Prostate gland (tissue), 2 donors: ENCODE measurements at regions not wholly inside any gene's neighbourhood (a gene's known extent, or its start where the extent isn't known, plus 50 kb on each side); places are given as distances from the start of the nearest gene placed in this dataset.

Experiments used
- DNase-seq: peaks from one replicate; pipeline ENCODE4 v3.0.0-alpha.2; 2019; ENCODE audit warnings: low spot score
- H3K27ac ChIP-seq, 2 donors: fragments of 200-600 bp; sonication (generic); 2 replicates each; pipeline ENCODE4 v1.5.1; 2017 to 2019
- H3K27me3 ChIP-seq: fragments of 200-600 bp; sonication (generic); replicated peaks from 2 replicates; pipeline ENCODE4 v1.5.1; 2019; ENCODE audit not compliant: insufficient read depth
- H3K36me3 ChIP-seq, 2 donors: fragments of 200-600 bp; sonication (generic); 1 replicate in 1 of 2; 2 replicates in 1 of 2; pipeline versions ENCODE4 v1.5.1 to v1.8.1; 2017 to 2019
- H3K4me1 ChIP-seq: fragments of 200-600 bp; sonication (generic); replicated peaks from 2 replicates; pipeline ENCODE4 v1.5.1; 2019
- H3K4me3 ChIP-seq, 2 donors: fragments of 200-600 bp; sonication (generic); 2 replicates each; pipeline ENCODE4 v1.5.1; 2017 to 2019
- H3K9me3 ChIP-seq: fragments of 200-600 bp; sonication (generic); 2 replicates; pipeline ENCODE4 v1.5.1; 2017
- POLR2A ChIP-seq: fragments of 450-650 bp; IDR thresholded peaks from one replicate; pipeline ENCODE4 v1.6.1; 2016; ENCODE audit warnings: antibody characterized with exemption, mild to moderate bottlenecking
- POLR2AphosphoS5 ChIP-seq: sonication (generic); formaldehyde crosslinking; IDR thresholded peaks from one replicate; pipeline ENCODE4 v1.6.1; 2017; ENCODE audit warnings: antibody characterized with exemption
- WGBS: methylation state at CpG from one replicate; pipeline ENCODE4 v1.1.5; 2018; 5-methylcytosine and 5-hydroxymethylcytosine counted together
- intact Hi-C: fragments of 100-400 bp; cut with DNase I; formaldehyde crosslinking; loops from one replicate; pipeline ENCODE4 v1.14.2; 2022
- TF ChIP-seq, protein P1 (sequence below), 4 experiments: fragments of 200-600 bp in 2 of 4; fragments of 450-650 bp in 2 of 4; sonication (generic) in 2 of 4; IDR thresholded peaks; 1 replicate in 3 of 4; 2 replicates in 1 of 4; pipeline ENCODE4 v1.5.1; 2016 to 2019; ENCODE audit warnings: antibody characterized with exemption in 4 of 4, mild to moderate bottlenecking in 2 of 4, moderate library complexity in 2 of 4

DNA sequence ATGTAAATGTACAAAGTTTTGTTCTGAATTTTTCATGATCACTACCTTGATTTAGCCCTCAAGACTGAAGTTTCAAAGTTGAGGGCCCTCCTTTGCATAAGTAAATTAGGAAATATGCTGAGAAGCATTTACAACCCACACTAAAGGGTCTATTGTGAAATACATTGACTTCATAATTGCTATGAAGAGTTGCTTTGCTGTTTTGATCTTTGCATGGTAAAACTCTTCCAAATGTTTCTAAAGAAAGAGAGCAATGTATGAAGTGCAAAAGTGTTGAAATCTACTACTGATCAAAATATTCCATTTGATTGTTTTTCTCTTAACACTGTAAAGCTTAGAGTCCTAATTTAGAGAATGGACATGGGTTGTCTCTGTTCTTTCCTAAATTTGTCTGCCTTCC is 77.2 kb downstream of the C7orf25 start:
- Histone ChIP-seq H3K36me3 (no peaks in the 10 kb centered on the region), H3K27me3 (no peaks in the 10 kb centered on the region), H3K4me1 (peaks cover 14% of the 10 kb centered on the region), H3K27ac (no peak overlapping the region), H3K9me3 (no peaks in the 10 kb centered on the region), H3K4me3 (no peak overlapping the region)
- intact Hi-C loops: loop anchor here (5.0 kb wide), 1 partner anchor 132 kb away; no protein-coding TSS in a partner anchor
- no peak for TF ChIP-seq POLR2A
- TF ChIP-seq POLR2AphosphoS5: no peak
- TF ChIP-seq, protein P1, sequence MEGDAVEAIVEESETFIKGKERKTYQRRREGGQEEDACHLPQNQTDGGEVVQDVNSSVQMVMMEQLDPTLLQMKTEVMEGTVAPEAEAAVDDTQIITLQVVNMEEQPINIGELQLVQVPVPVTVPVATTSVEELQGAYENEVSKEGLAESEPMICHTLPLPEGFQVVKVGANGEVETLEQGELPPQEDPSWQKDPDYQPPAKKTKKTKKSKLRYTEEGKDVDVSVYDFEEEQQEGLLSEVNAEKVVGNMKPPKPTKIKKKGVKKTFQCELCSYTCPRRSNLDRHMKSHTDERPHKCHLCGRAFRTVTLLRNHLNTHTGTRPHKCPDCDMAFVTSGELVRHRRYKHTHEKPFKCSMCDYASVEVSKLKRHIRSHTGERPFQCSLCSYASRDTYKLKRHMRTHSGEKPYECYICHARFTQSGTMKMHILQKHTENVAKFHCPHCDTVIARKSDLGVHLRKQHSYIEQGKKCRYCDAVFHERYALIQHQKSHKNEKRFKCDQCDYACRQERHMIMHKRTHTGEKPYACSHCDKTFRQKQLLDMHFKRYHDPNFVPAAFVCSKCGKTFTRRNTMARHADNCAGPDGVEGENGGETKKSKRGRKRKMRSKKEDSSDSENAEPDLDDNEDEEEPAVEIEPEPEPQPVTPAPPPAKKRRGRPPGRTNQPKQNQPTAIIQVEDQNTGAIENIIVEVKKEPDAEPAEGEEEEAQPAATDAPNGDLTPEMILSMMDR (IDR thresholded peaks at IDR 0.05): no peak
- DNase-seq: no peak

DNA sequence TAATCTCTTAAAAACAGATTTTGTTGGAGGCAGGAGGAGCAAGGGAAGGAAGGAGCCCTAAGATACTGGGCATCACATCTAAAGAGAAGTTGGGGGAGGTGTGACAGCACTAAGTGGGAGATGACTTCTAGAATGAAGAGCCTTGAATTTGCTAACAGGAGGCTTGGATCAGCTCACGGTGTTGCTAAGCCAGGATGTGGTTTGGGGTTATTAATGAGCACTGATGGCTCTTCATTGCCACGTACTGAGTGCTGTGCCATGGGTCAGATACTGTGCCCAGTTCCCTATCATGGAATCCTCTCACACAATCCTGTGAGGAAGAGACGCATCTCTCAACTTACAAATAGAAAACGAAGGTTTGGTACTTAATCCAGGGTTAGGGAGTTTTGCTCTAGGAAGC is 78.5 kb downstream of the C7orf25 start:
- intact Hi-C loops: loop anchor here (5.0 kb wide), 1 partner anchor 131 kb away; no protein-coding TSS in a partner anchor
- Histone ChIP-seq H3K4me3 (no peak overlapping the region), H3K27me3 (no peaks in the 10 kb centered on the region), H3K9me3 (no peaks in the 10 kb centered on the region), H3K4me1 (peaks cover 14% of the 10 kb centered on the region), H3K36me3 (no peaks in the 10 kb centered on the region), H3K27ac (no peak overlapping the region)
- WGBS: 79% methylated on average over 4 of the region's 4 CpGs
- no peak for DNase-seq
- TF ChIP-seq POLR2AphosphoS5 (no peak), POLR2A (no peak)
- TF ChIP-seq, protein P1 (IDR thresholded peaks at IDR 0.05): no peak

DNA sequence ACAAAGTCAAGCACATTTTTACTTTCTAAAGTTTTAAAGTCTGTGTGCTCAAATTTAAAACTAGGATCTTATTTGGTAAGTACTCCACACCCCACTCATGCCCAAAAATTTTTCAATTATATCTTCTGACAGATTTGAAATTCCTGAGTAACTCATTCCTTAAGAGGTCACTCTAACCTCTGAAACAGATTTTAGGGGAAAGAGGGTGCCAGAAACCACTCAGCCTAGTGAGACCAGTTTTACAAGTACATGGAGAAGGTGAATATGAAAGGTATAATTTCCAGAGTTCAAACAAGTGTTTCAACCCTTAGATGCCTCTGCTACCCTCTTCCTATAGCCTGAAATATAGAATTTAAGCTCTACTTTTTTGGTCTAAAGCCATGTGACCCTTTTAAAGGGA is 79.2 kb downstream of the C7orf25 start:
- intact Hi-C loops: loop anchor here (5.0 kb wide), 1 partner anchor 130 kb away; no protein-coding TSS in a partner anchor
- no peak for DNase-seq
- H3K9me3 ChIP-seq: no peaks in the 10 kb centered on the region
- H3K27me3 ChIP-seq: no peaks in the 10 kb centered on the region
- H3K36me3 ChIP-seq: no peaks in the 10 kb centered on the region
- H3K4me1 ChIP-seq: peaks cover 14% of the 10 kb centered on the region
- H3K4me3 ChIP-seq: no peak overlapping the region
- no peak for TF ChIP-seq POLR2A
- TF ChIP-seq, protein P1 (IDR thresholded peaks at IDR 0.05): peak in 2 of 4 experiments; percentile 8 to 37
- peak; percentile 18 for TF ChIP-seq POLR2AphosphoS5
- no peak overlapping the region for H3K27ac ChIP-seq

DNA sequence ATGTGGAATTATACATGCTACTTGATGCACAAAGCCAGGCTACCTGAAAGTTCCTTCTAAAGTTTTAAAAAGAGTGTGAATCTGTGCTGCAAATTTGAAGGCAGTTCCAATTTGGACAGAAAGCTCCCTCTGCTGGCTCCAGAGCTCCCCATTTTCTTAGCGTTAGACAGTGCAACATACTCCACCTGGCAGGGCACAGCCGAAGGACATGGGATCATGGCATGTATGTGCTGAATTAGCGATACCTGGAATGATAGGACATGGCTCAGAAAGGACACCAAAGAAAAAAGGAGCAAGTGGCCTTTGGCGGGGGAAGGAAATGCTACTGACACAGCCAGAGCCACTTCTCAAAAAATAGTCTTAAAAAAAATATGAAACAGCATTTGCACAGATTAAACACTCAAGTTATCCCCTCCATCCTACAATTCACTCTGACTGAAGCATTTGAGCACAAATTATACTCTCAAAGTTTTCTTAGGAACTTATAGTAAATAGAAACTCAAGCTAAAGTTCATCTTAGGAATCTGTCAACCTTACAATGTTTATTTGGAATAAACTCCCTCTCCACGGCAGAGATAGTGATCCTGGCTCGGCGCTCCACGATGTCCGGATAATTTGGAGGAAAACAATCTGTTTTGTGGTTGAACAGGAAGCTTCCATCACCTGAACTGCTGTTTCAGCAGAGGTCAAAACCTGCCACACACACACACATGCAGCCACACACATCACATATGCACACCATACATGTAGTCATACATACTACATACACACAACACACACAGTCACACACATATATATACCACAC is 80.0 kb downstream of the C7orf25 start:
- Histone ChIP-seq H3K4me3 (no peak overlapping the region), H3K4me1 (peaks cover 14% of the 10 kb centered on the region), H3K27me3 (no peaks in the 10 kb centered on the region), H3K36me3 (no peaks in the 10 kb centered on the region), H3K9me3 (no peaks in the 10 kb centered on the region), H3K27ac (peak overlapping the region in 1 of 2 donors; percentile 16)
- 14% methylated on average over 9 of the region's 9 CpGs for WGBS
- peak; percentile 53 for DNase-seq
- intact Hi-C loops: loop anchor here (2.0 to 5.0 kb wide), 2 partner anchors 130 to 855 kb away; no protein-coding TSS in a partner anchor
- TF ChIP-seq, protein P1 (IDR thresholded peaks at IDR 0.05): peak; percentile 30 to 72 (median 68)
- TF ChIP-seq POLR2AphosphoS5 (peak; percentile 13), POLR2A (no peak)
